Thoracic aorta (tissue), 2 donors: ENCODE measurements at regions not wholly inside any gene's neighbourhood (a gene's known extent, or its start where the extent isn't known, plus 50 kb on each side); places are given as distances from the start of the nearest gene placed in this dataset.

Source experiments
- ATAC-seq: fragments of 150-250 bp; one replicate; pipeline ENCODE4 v1.8.0; 2017; ENCODE audit warnings: low read depth; ENCODE audit not compliant: insufficient number of reproducible peaks, low FRiP score
- DNase-seq: peaks from one replicate; pipeline ENCODE4 v3.0.0-alpha.2; 2020; ENCODE audit warnings: low spot score
- H3K27ac ChIP-seq, 2 donors: fragments of 200-600 bp; sonication (generic); 1 replicate in 1 of 2; 2 replicates in 1 of 2; pipeline ENCODE4 v1.5.1; 2016; ENCODE audit warnings: mild to moderate bottlenecking in 2 of 2, moderate library complexity in 2 of 2
- H3K27me3 ChIP-seq: fragments of 200-600 bp; sonication (generic); replicated peaks from 2 replicates; pipeline ENCODE4 v1.6.0; 2016; ENCODE audit warnings: mild to moderate bottlenecking; ENCODE audit not compliant: insufficient read depth
- H3K36me3 ChIP-seq: fragments of 200-600 bp; sonication (generic); one replicate; pipeline ENCODE4 v1.5.1; 2016
- H3K4me1 ChIP-seq, 2 donors: fragments of 200-600 bp; sonication (generic); 1 replicate in 1 of 2; 2 replicates in 1 of 2; pipeline versions ENCODE4 v1.5.1 to v1.6.0; 2016; ENCODE audit warnings: low read depth in 2 of 2, mild to moderate bottlenecking in 1 of 2; ENCODE audit not compliant: control insufficient read depth in 1 of 2
- H3K4me3 ChIP-seq: fragments of 200-600 bp; sonication (generic); 2 replicates; pipeline ENCODE4 v1.5.1; 2016; ENCODE audit warnings: mild to moderate bottlenecking
- H3K9me3 ChIP-seq: fragments of 200-600 bp; sonication (generic); 2 replicates; pipeline ENCODE4 v1.5.1; 2016
- CTCF ChIP-seq: fragments of 200-600 bp; sonication (generic); IDR thresholded peaks from one replicate; pipeline ENCODE4 v1.5.1; 2019; ENCODE audit warnings: antibody characterized with exemption

- Histone ChIP-seq H3K4me3 (no peak overlapping the region), H3K27ac (no peak overlapping the region), H3K27me3 (no peaks in the 10 kb centered on the region), H3K36me3 (no peaks in the 10 kb centered on the region), H3K9me3 (no peaks in the 10 kb centered on the region), H3K4me1 (no peaks in the 10 kb centered on the region)
- no peak for DNase-seq
- no peak for TF ChIP-seq CTCF
- no peak for ATAC-seq
Measured at GRCh38 chr13:105928901-105929300, 606.6 kb downstream of the EFNB2 start.

- Histone ChIP-seq H3K4me1 (no peaks in the 10 kb centered on the region), H3K27ac (no peak overlapping the region), H3K36me3 (no peaks in the 10 kb centered on the region), H3K4me3 (no peak overlapping the region), H3K27me3 (no peaks in the 10 kb centered on the region), H3K9me3 (no peaks in the 10 kb centered on the region)
- DNase-seq (no peak), ATAC-seq (no peak)
- no peak for TF ChIP-seq CTCF
Measured at GRCh38 chr13:105928048-105928447, 607.4 kb downstream of the EFNB2 start.

DNA sequence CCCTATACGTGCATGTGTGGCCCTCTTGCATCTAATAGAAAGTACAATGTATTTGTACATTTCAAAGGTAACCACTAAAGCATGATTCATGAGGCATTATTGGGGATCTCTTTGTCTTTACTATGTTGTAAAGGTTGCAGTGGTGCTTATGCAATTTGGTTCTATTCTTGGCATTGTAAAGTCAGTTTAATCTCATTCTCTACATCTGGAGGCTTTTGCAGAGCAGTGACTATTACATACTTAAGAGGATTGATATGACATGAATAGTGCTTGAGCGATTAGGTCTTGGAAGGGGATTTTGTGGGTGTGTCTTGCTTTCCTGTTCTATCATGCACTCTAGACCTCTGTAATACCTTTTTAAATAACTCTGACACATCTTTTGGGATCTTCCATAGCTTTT, 610.0 kb downstream of the EFNB2 start:
- no peak for DNase-seq
- no peak for TF ChIP-seq CTCF
- ATAC-seq: no peak
- no peaks in the 10 kb centered on the region for H3K4me1 ChIP-seq
- no peak overlapping the region for H3K27ac ChIP-seq
- H3K27me3 ChIP-seq: no peaks in the 10 kb centered on the region
- H3K4me3 ChIP-seq: no peak overlapping the region
- H3K36me3 ChIP-seq: no peaks in the 10 kb centered on the region
- H3K9me3 ChIP-seq: no peaks in the 10 kb centered on the region

DNA sequence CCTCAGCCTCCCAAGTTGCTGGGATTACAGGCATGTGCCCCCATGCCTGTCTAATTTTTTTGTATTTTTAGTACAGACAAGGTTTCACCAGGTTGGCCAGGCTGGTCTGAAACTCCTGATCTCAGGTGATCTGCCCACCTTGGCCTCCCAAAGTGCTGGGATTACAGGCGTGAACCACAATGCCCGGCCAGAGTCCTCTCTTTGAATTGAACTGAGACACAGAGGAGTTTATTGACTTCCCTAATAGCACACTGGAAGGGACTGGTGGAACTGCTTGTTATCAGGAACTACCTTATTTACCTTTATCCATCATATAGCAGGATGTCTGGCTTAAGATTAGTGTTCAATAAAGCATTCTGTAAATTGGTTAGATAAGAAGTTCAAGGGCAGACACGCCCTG, 613.8 kb downstream of the EFNB2 start:
- Histone ChIP-seq H3K4me3 (no peak overlapping the region), H3K9me3 (no peaks in the 10 kb centered on the region), H3K27me3 (no peaks in the 10 kb centered on the region), H3K27ac (no peak overlapping the region), H3K36me3 (no peaks in the 10 kb centered on the region), H3K4me1 (no peaks in the 10 kb centered on the region)
- no peak for TF ChIP-seq CTCF
- DNase-seq: no peak
- ATAC-seq: no peak

- Histone ChIP-seq H3K27me3 (no peaks in the 10 kb centered on the region), H3K36me3 (no peaks in the 10 kb centered on the region), H3K4me3 (no peak overlapping the region), H3K4me1 (peaks cover 0 to 1% of the 10 kb centered on the region in 2 donors), H3K9me3 (no peaks in the 10 kb centered on the region), H3K27ac (no peak overlapping the region)
- TF ChIP-seq CTCF: no peak
- no peak for DNase-seq
- ATAC-seq: no peak
Measured at GRCh38 chr13:105920370-105920769, 615.1 kb downstream of the EFNB2 start.
